ENCODE measurements at regions not wholly inside any gene's neighbourhood (a gene's known extent, or its start where the extent isn't known, plus 50 kb on each side); places are given as distances from the start of the nearest gene placed in this dataset.

GRCh38 chr2:82825410-82826090 is 1633.5 kb downstream of the SUCLG1 start:
- no peak for TF ChIP-seq CTCF (IDR thresholded peaks at IDR 0.05; ENCODE audit: low read depth, low read length, missing control alignments)
- H3K4me3 ChIP-seq (replicated peaks; ENCODE audit: low read depth, low read length): no peak overlapping the region
- no peak for DNase-seq (ENCODE audit: extremely low read depth, low read depth)

- TF ChIP-seq CTCF (IDR thresholded peaks at IDR 0.05; ENCODE audit: low read depth, low read length, missing control alignments): no peak
- DNase-seq (ENCODE audit: extremely low read depth, low read depth): no peak
- H3K4me3 ChIP-seq (replicated peaks; ENCODE audit: low read depth, low read length): no peak overlapping the region
Observed at GRCh38 chr2:82823892-82824291, 1635.2 kb downstream of the SUCLG1 start.

- H3K4me3 ChIP-seq (replicated peaks; ENCODE audit: low read depth, low read length): no peak overlapping the region
- TF ChIP-seq CTCF (IDR thresholded peaks at IDR 0.05; ENCODE audit: low read depth, low read length, missing control alignments): no peak
- DNase-seq (ENCODE audit: extremely low read depth, low read depth): no peak
Observed at GRCh38 chr2:82819951-82820350, 1639.1 kb downstream of the SUCLG1 start.

GRCh38 chr2:82814146-82814545 is 1644.9 kb downstream of the SUCLG1 start:
- no peak overlapping the region for H3K4me3 ChIP-seq (replicated peaks; ENCODE audit: low read depth, low read length)
- no peak for DNase-seq (ENCODE audit: extremely low read depth, low read depth)
- TF ChIP-seq CTCF (IDR thresholded peaks at IDR 0.05; ENCODE audit: low read depth, low read length, missing control alignments): no peak

- TF ChIP-seq CTCF (IDR thresholded peaks at IDR 0.05; ENCODE audit: low read depth, low read length, missing control alignments): no peak
- no peak overlapping the region for H3K4me3 ChIP-seq (replicated peaks; ENCODE audit: low read depth, low read length)
- DNase-seq (ENCODE audit: extremely low read depth, low read depth): no peak
Observed at GRCh38 chr2:82811946-82812345, 1647.1 kb downstream of the SUCLG1 start.

GRCh38 chr2:82803307-82803706 is 1655.8 kb downstream of the SUCLG1 start:
- no peak for DNase-seq (ENCODE audit: extremely low read depth, low read depth)
- no peak overlapping the region for H3K4me3 ChIP-seq (replicated peaks; ENCODE audit: low read depth, low read length)
- no peak for TF ChIP-seq CTCF (IDR thresholded peaks at IDR 0.05; ENCODE audit: low read depth, low read length, missing control alignments)

- DNase-seq (ENCODE audit: extremely low read depth, low read depth): no peak
- TF ChIP-seq CTCF (IDR thresholded peaks at IDR 0.05; ENCODE audit: low read depth, low read length, missing control alignments): no peak
- H3K4me3 ChIP-seq (replicated peaks; ENCODE audit: low read depth, low read length): no peak overlapping the region
Observed at GRCh38 chr2:82797469-82797868, 1661.6 kb downstream of the SUCLG1 start.
